SJCRH30 (cell line): ENCODE measurements at regions not wholly inside any gene's neighbourhood (a gene's known extent, or its start where the extent isn't known, plus 50 kb on each side); places are given as distances from the start of the nearest gene placed in this dataset.
"Not testable (repeated sequence)": the region's sequence is repeated elsewhere in the genome, so short reads cannot be mapped to it uniquely, and the experiment has no call there.

Experiments
- DNase-seq, 2 experiments: peaks; one replicate each; pipeline ENCODE4 v3.0.0-alpha.2; 2015 to 2020
- H3K27ac ChIP-seq: fragments of 250-450 bp; sonication (Bioruptor Pico); 2 replicates; pipeline ENCODE4 v1.5.1; 2020; ENCODE audit warnings: mild to moderate bottlenecking, moderate library complexity
- H3K27me3 ChIP-seq: fragments of 250-450 bp; sonication (Bioruptor Pico); 2 replicates; pipeline ENCODE4 v1.5.1; 2020; ENCODE audit warnings: mild to moderate bottlenecking, moderate library complexity
- H3K36me3 ChIP-seq: fragments of 250-450 bp; sonication (Bioruptor Pico); 2 replicates; pipeline ENCODE4 v1.5.1; 2020; ENCODE audit warnings: mild to moderate bottlenecking, moderate library complexity
- H3K4me1 ChIP-seq: fragments of 250-450 bp; sonication (Bioruptor Pico); 2 replicates; pipeline ENCODE4 v1.5.1; 2020; ENCODE audit warnings: mild to moderate bottlenecking, moderate library complexity
- H3K4me3 ChIP-seq: fragments of 250-450 bp; sonication (Bioruptor Pico); 2 replicates; pipeline ENCODE4 v1.5.1; 2020; ENCODE audit warnings: mild to moderate bottlenecking, moderate library complexity
- H3K9me3 ChIP-seq: fragments of 250-450 bp; sonication (Bioruptor Pico); replicated peaks from 2 replicates; pipeline ENCODE4 v1.5.1; 2020; ENCODE audit warnings: mild to moderate bottlenecking, moderate library complexity

GRCh38 chr5:99771296-99771695 lies 763.9 kb upstream of the FAM174A start:
- Histone ChIP-seq H3K27me3 (no peaks in the 10 kb centered on the region), H3K4me3 (no peak overlapping the region), H3K36me3 (no peaks in the 10 kb centered on the region; the same call in 1 of the 2 replicates), H3K27ac (no peak overlapping the region), H3K4me1 (0 out of 2 replicates have a peak, but pooled peaks cover 4% of the 10 kb centered on the region), H3K9me3 (no peaks in the 10 kb centered on the region)
- no peak for DNase-seq

DNA sequence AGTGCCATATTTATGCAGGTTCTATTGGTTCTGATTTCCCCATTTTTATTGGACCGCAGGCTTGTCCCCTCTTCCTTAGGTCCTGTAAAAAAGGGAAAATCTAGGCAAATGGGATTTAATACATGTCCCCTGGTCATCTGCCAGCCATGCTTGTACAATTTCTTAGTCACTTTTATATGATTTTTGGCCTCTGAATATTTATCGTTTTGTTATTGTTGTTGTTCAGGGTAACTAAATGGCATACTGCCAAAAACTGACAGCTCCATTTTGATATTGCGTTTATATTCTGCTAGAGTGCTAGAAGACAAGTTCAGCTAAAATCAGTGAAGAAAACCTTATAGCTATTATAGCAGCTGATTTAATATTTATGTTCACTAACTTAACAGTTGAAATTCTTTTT lies 770.2 kb upstream of the FAM174A start:
- no peak overlapping the region for H3K4me3 ChIP-seq
- no peak for DNase-seq

DNA sequence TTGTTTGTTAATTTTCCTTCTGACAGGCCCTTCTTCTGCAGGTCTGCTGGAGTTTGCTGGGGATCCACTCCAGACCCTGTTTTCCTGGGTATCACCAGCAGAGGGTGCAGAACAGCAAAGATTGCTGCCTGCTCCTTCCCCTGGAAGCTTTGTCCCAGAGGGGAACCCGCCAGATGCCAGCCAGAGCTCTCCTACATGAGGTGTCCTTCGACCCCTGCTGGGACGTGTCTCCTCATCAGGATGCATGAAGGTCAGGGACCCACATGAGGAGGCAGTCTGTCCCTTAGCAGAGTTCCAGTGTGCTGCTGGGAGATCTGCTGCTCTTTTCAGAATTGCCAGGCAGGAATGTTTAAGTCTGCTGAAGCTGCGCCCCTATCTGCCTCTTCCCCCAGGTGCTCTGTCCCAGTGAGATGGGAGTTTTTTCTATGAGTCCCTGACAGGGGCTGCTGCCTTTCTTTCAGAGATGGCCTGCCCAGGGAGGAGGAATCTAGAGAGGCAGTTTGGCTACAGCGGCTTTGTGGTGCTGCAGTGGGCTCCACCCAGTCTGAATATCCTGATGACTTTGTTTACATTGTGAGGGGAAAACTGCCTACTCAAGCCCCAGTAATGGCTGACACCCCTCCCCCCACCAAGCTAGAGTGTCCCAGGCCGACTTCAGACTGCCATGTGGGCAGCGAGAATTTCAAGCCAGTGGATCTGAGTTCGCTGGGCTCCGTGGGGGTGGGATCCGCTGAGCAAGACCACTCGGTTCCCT lies 772.0 kb upstream of the FAM174A start:
- no peak overlapping the region for H3K4me3 ChIP-seq
- no peaks in the 10 kb centered on the region for H3K9me3 ChIP-seq
- no peaks in the 10 kb centered on the region; the same call in 1 of the 2 replicates for H3K36me3 ChIP-seq
- no peaks in the 10 kb centered on the region for H3K27me3 ChIP-seq
- no peaks in the 10 kb centered on the region for H3K4me1 ChIP-seq
- no peak overlapping the region for H3K27ac ChIP-seq
- DNase-seq = no peak

More for the DNA sequence above, 770.2 kb upstream of the FAM174A start:
- no peak overlapping the region for H3K27ac ChIP-seq
- no peaks in the 10 kb centered on the region for H3K9me3 ChIP-seq
- no peaks in the 10 kb centered on the region; the same call in 1 of the 2 replicates for H3K36me3 ChIP-seq
- no peaks in the 10 kb centered on the region for H3K27me3 ChIP-seq
- no peaks in the 10 kb centered on the region for H3K4me1 ChIP-seq

DNA sequence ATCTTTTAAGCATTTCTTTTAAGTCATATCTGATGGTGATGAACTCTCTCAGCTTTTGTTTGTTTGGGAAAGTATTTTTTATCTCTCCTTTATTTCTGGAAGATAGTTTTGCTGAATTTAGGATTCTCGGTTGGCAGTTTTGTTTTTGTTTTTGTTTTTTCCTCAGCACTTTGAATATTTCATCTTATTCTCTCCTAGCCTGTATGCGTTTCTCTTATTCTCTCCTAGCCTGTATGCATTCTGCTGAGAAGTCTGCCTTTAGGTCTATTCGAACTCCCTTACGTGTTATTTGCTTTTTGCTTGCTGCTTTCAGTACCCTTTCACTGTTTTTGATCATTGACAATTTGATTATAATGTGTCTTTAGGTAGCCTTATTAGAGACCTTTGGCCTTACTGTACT lies 787.8 kb upstream of the FAM174A start:
- Histone ChIP-seq H3K27ac (no peak overlapping the region), H3K36me3 (no peaks in the 10 kb centered on the region), H3K27me3 (no peaks in the 10 kb centered on the region), H3K4me1 (no peaks in the 10 kb centered on the region), H3K4me3 (no peak overlapping the region), H3K9me3 (0 out of 2 replicates have a peak, but pooled peaks cover 3% of the 10 kb centered on the region)
- no peak for DNase-seq

DNA sequence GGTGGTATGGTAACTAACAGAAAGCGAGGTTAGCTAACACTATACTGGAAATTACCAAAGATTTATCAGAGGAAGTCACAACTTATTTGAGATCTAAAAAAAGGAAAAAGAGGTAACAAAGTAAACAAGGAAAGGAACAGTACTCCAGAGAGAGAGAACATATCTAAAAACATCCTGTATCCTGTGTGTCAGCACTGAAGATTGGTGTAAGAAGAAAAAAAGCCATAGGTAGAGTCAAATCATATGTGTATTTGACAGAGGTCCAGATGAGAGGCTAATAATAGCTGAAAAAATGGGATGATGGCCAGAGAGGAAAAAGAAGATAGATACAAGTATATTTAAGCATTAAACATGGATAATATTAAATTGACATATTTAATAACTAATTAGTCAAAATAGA lies 802.0 kb upstream of the FAM174A start:
- H3K9me3 ChIP-seq, H3K4me1 ChIP-seq, H3K36me3 ChIP-seq, H3K4me3 ChIP-seq, DNase-seq, H3K27ac ChIP-seq, H3K27me3 ChIP-seq: not testable (repeated sequence)

DNA sequence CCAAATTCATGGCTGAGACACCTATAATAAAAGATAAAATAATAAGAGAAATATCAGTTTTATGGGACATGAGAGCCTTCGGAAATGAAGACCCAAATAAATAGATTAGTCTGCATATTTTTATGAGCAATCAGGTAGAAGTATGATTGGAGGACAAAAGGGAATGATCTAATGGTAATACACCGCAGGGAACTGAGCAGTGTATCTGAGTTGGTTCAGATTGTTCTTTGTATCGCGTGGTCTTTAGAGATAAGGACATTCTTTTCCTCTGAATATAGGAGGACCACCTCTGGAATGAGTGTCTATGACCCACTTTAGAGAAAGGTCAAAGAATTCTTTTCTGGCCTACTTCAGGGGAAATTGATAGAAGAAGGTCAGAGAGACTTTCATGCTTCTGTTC lies 801.8 kb upstream of the CHD1 start:
- H3K27me3 ChIP-seq, DNase-seq, H3K4me1 ChIP-seq, H3K9me3 ChIP-seq, H3K4me3 ChIP-seq, H3K27ac ChIP-seq, H3K36me3 ChIP-seq: not testable (repeated sequence)

- DNase-seq = no peak
These were observed 796.0 kb upstream of the CHD1 start for GRCh38 chr5:99724732-99725290.

GRCh38 chr5:99721506-99721905 lies 792.7 kb upstream of the CHD1 start:
- H3K27ac ChIP-seq = no peak overlapping the region
- H3K4me1 ChIP-seq = no peaks in the 10 kb centered on the region; the same call in 1 of the 2 replicates
- no peaks in the 10 kb centered on the region for H3K36me3 ChIP-seq
- H3K9me3 ChIP-seq = no peaks in the 10 kb centered on the region
- DNase-seq = no peak
- H3K4me3 ChIP-seq = no peak overlapping the region
- no peaks in the 10 kb centered on the region for H3K27me3 ChIP-seq

More at GRCh38 chr5:99724732-99725290, 796.0 kb upstream of the CHD1 start:
- Histone ChIP-seq H3K27me3 (no peaks in the 10 kb centered on the region), H3K9me3 (no peaks in the 10 kb centered on the region), H3K36me3 (no peaks in the 10 kb centered on the region), H3K4me3 (no peak overlapping the region), H3K27ac (no peak overlapping the region), H3K4me1 (no peaks in the 10 kb centered on the region; the same call in 1 of the 2 replicates)

GRCh38 chr5:99715921-99716320 lies 787.1 kb upstream of the CHD1 start:
- H3K4me3 ChIP-seq = no peak overlapping the region
- no peak for DNase-seq

DNA sequence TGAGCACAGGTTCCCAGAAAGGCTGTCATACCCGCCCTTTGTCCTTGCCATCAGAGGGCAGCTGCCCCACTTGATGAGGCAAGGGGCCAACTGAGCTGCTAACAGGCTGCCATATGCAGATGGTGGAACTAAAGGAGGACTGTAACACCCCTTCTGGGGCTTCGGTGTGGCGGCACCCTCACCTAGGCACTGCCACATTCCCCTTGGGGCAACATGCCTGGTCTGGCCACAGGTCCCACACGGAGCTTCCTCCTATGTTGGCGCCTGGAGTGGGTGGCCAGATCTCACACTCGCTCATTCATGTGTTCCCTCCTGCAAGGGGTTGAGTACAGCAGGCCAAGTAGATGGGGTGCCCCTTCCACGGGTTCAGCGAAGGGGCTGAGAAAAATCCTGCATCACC lies 777.4 kb upstream of the CHD1 start:
- H3K4me3 ChIP-seq = no peak overlapping the region
- H3K36me3 ChIP-seq = no peaks in the 10 kb centered on the region
- H3K27me3 ChIP-seq = no peaks in the 10 kb centered on the region
- no peaks in the 10 kb centered on the region for H3K9me3 ChIP-seq
- DNase-seq = no peak
- no peaks in the 10 kb centered on the region for H3K4me1 ChIP-seq
- H3K27ac ChIP-seq = no peak overlapping the region

More at GRCh38 chr5:99715921-99716320, 787.1 kb upstream of the CHD1 start:
- Histone ChIP-seq H3K4me1 (no peaks in the 10 kb centered on the region), H3K36me3 (no peaks in the 10 kb centered on the region), H3K27ac (no peak overlapping the region), H3K27me3 (no peaks in the 10 kb centered on the region), H3K9me3 (no peaks in the 10 kb centered on the region)

DNA sequence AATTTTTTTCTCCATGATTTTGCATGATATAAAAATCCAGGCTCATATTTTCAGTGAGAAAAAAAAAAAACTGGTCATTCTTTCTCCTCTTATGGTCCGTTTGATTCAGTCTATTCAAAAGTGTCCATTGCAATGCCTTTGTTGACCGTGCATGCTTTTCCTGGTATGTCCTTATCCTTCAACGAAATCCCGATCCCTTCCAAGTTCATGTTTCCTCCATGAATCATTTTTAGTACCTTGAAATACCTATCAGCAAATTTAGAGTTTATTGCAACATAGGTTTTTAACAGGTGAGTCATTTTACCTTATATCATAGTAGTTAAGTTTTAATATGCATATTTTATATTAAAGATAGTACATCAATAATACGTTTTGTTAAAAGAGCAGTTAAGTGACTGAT lies 773.8 kb upstream of the CHD1 start:
- Histone ChIP-seq H3K36me3 (no peaks in the 10 kb centered on the region), H3K27me3 (no peaks in the 10 kb centered on the region), H3K4me1 (no peaks in the 10 kb centered on the region), H3K27ac (no peak overlapping the region), H3K9me3 (no peaks in the 10 kb centered on the region), H3K4me3 (no peak overlapping the region)
- no peak for DNase-seq

GRCh38 chr5:99694884-99695283 lies 766.1 kb upstream of the CHD1 start:
- Histone ChIP-seq H3K27me3 (no peaks in the 10 kb centered on the region), H3K9me3 (no peaks in the 10 kb centered on the region), H3K4me3 (no peak overlapping the region), H3K27ac (no peak overlapping the region), H3K4me1 (no peaks in the 10 kb centered on the region), H3K36me3 (no peaks in the 10 kb centered on the region)
- no peak for DNase-seq

GRCh38 chr5:99686538-99686937 lies 757.7 kb upstream of the CHD1 start:
- H3K4me1 ChIP-seq = no peaks in the 10 kb centered on the region; the same call in 1 of the 2 replicates
- no peak for DNase-seq
- 0 out of 2 replicates have a peak, but pooled peaks cover 2% of the 10 kb centered on the region for H3K36me3 ChIP-seq
- no peaks in the 10 kb centered on the region for H3K9me3 ChIP-seq
- H3K27me3 ChIP-seq = no peaks in the 10 kb centered on the region
- no peak overlapping the region for H3K4me3 ChIP-seq
- no peak overlapping the region for H3K27ac ChIP-seq

DNA sequence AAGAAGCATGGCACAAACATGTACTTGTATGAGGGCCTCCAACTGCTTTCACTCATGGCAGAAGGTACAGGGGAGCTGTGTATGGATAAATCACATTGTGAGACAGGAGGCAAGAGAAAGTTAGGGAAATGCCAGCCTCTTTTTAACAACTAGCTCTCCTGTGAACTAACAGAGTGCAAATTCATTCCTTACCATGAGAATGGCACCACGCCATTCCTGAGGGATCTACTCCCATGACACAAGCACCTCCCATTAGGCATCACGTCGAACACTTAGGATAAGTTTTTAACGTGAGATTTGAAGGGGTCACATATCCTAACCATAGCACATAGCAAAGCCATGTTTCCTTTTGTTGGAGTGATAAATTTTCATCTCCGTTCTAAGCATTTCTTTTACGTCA lies 747.2 kb upstream of the CHD1 start:
- no peaks in the 10 kb centered on the region for H3K4me1 ChIP-seq
- H3K27me3 ChIP-seq = no peaks in the 10 kb centered on the region
- H3K27ac ChIP-seq = no peak overlapping the region
- no peaks in the 10 kb centered on the region for H3K36me3 ChIP-seq
- no peaks in the 10 kb centered on the region for H3K9me3 ChIP-seq
- H3K4me3 ChIP-seq = no peak overlapping the region
- DNase-seq = no peak

DNA sequence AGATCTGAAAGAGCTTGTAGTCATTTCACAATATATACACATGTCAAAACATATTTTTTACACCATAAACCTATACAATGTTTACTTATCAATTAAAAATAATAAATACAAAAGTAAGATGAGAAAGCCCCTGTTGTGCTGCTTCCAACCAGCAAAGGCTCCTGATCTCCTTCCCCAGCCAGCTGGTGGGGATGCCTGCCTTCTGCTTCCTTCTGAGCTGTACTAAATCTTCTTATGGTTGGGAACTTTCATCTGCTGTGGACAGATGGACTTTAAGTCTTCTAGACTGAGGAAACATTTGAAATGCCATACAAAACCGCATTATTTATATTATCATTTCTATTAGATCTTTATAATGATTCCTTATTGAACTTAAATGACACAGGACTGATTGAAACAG lies 745.3 kb upstream of the CHD1 start:
- no peak for DNase-seq
- Histone ChIP-seq H3K36me3 (no peaks in the 10 kb centered on the region), H3K4me3 (no peak overlapping the region), H3K27me3 (no peaks in the 10 kb centered on the region), H3K27ac (no peak overlapping the region), H3K9me3 (no peaks in the 10 kb centered on the region), H3K4me1 (no peaks in the 10 kb centered on the region)

GRCh38 chr5:99664972-99665371 lies 736.2 kb upstream of the CHD1 start:
- H3K27me3 ChIP-seq = no peaks in the 10 kb centered on the region
- DNase-seq = no peak
- H3K27ac ChIP-seq = no peak overlapping the region
- H3K36me3 ChIP-seq = no peaks in the 10 kb centered on the region
- H3K4me1 ChIP-seq = no peaks in the 10 kb centered on the region
- H3K9me3 ChIP-seq = no peaks in the 10 kb centered on the region
- no peak overlapping the region for H3K4me3 ChIP-seq
